ENCODE measurements at regions not wholly inside any gene's neighbourhood (a gene's known extent, or its start where the extent isn't known, plus 50 kb on each side); places are given as distances from the start of the nearest gene placed in this dataset.

GRCh38 chr11:134794192-134794591 is 382.1 kb upstream of the B3GAT1 start:
- no peak for ATAC-seq

- no peak for ATAC-seq
These were observed 380.6 kb upstream of the B3GAT1 start for GRCh38 chr11:134792677-134793076.

GRCh38 chr11:134792044-134792443 is 380.0 kb upstream of the B3GAT1 start:
- ATAC-seq, result no peak

- ATAC-seq, result no peak
These were observed 379.1 kb upstream of the B3GAT1 start for GRCh38 chr11:134791102-134791501.

GRCh38 chr11:134789104-134789503 is 377.1 kb upstream of the B3GAT1 start:
- no peak for ATAC-seq

- no peak for ATAC-seq
These were observed 374.6 kb upstream of the B3GAT1 start for GRCh38 chr11:134786636-134787035.

- ATAC-seq, result no peak
These were observed 373.7 kb upstream of the B3GAT1 start for GRCh38 chr11:134785660-134786284.

GRCh38 chr11:134785059-134785458 is 373.0 kb upstream of the B3GAT1 start:
- no peak for ATAC-seq

- no peak for ATAC-seq
These were observed 372.5 kb upstream of the B3GAT1 start for GRCh38 chr11:134784568-134784967.

- no peak for ATAC-seq
These were observed 372.0 kb upstream of the B3GAT1 start for GRCh38 chr11:134784046-134784445.

GRCh38 chr11:134783234-134783633 is 371.2 kb upstream of the B3GAT1 start:
- ATAC-seq, result no peak

- no peak for ATAC-seq
These were observed 369.4 kb upstream of the B3GAT1 start for GRCh38 chr11:134781380-134781866.

GRCh38 chr11:134780486-134781147 is 368.6 kb upstream of the B3GAT1 start:
- no peak for ATAC-seq

GRCh38 chr11:134779179-134779578 is 367.1 kb upstream of the B3GAT1 start:
- ATAC-seq, result no peak

- ATAC-seq, result no peak
These were observed 356.4 kb upstream of the B3GAT1 start for GRCh38 chr11:134768463-134768862.

- ATAC-seq, result no peak
These were observed 353.5 kb upstream of the B3GAT1 start for GRCh38 chr11:134765565-134765964.

- no peak for ATAC-seq
These were observed 352.9 kb upstream of the B3GAT1 start for GRCh38 chr11:134764966-134765365.

GRCh38 chr11:134764367-134764766 is 352.3 kb upstream of the B3GAT1 start:
- no peak for ATAC-seq

GRCh38 chr11:134763030-134763388 is 351.0 kb upstream of the B3GAT1 start:
- ATAC-seq, result no peak

GRCh38 chr11:134762248-134763029 is 350.4 kb upstream of the B3GAT1 start:
- peak; percentile 42 for ATAC-seq

- no peak for ATAC-seq
These were observed 349.8 kb upstream of the B3GAT1 start for GRCh38 chr11:134761926-134762247.

GRCh38 chr11:134761386-134761785 is 349.3 kb upstream of the B3GAT1 start:
- ATAC-seq, result no peak

- ATAC-seq, result no peak
These were observed 348.9 kb upstream of the B3GAT1 start for GRCh38 chr11:134760957-134761356.

GRCh38 chr11:134760299-134760698 is 348.3 kb upstream of the B3GAT1 start:
- ATAC-seq, result no peak
